ENCODE measurements at regions not wholly inside any gene's neighbourhood (a gene's known extent, or its start where the extent isn't known, plus 50 kb on each side); places are given as distances from the start of the nearest gene placed in this dataset.

DNA sequence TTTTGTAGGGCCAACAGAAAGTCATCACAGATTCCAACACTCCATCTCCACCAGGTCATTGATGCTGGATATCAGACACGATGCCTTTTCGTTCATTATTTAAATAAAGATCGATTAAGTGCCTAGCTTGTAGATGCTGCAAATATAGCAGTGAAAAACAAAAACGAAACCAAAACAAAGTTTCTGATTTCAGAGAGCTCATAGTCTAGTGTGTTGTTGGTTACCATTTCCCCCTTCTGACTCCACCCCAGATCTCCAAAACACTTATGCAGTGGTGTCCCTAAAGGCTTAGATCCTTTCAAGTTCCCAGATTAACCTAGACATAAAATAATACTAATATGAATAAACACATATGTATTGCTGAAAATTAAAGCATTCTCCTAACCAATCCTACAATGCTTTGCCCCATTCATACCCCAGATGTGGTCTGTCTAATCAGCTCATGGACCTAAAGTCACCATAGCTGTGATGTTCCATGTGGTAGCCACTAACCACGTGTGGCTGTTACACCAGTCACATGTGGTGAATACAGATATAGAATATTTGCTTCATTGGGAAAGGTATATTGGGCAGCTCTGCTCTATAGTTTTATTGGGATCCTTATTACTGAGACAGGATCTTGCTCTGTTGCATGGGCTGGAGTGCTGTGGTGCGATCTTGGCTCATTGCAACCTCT lies 787.2 kb downstream of the TDRD15 start:
- TF ChIP-seq, protein P1, sequence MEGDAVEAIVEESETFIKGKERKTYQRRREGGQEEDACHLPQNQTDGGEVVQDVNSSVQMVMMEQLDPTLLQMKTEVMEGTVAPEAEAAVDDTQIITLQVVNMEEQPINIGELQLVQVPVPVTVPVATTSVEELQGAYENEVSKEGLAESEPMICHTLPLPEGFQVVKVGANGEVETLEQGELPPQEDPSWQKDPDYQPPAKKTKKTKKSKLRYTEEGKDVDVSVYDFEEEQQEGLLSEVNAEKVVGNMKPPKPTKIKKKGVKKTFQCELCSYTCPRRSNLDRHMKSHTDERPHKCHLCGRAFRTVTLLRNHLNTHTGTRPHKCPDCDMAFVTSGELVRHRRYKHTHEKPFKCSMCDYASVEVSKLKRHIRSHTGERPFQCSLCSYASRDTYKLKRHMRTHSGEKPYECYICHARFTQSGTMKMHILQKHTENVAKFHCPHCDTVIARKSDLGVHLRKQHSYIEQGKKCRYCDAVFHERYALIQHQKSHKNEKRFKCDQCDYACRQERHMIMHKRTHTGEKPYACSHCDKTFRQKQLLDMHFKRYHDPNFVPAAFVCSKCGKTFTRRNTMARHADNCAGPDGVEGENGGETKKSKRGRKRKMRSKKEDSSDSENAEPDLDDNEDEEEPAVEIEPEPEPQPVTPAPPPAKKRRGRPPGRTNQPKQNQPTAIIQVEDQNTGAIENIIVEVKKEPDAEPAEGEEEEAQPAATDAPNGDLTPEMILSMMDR (IDR thresholded peaks at IDR 0.05) = no peak
- no peak for TF ChIP-seq POLR2A (IDR thresholded peaks at IDR 0.05)
- TF ChIP-seq POLR2AphosphoS5 (IDR thresholded peaks at IDR 0.05) = no peak
- TF ChIP-seq EP300 (IDR thresholded peaks at IDR 0.05) = no peak
